B cell (primary cell): ENCODE measurements at regions not wholly inside any gene's neighbourhood (a gene's known extent, or its start where the extent isn't known, plus 50 kb on each side); places are given as distances from the start of the nearest gene placed in this dataset.

Experiments
- CTCF ChIP-seq: fragments of 200-600 bp; IDR thresholded peaks from one replicate; pipeline ENCODE4 v1.8.0; 2022; ENCODE audit warnings: antibody characterized with exemption, mild to moderate bottlenecking
- EZH2 ChIP-seq: IDR thresholded peaks from 2 replicates; pipeline ENCODE4 v1.6.1; 2012; ENCODE audit warnings: borderline replicate concordance, low read depth, mild to moderate bottlenecking, moderate library complexity, low read length; ENCODE audit not compliant: insufficient read depth, poor library complexity, severe bottlenecking

- TF ChIP-seq CTCF = no peak
- TF ChIP-seq EZH2 = no peak
These were observed 128.4 kb upstream of the STARD3NL start for GRCh38 chr7:38049679-38050078.
